IPS DF 4.7 (cell line): ENCODE measurements at regions not wholly inside any gene's neighbourhood (a gene's known extent, or its start where the extent isn't known, plus 50 kb on each side); places are given as distances from the start of the nearest gene placed in this dataset.
"Not testable (repeated sequence)": the region's sequence is repeated elsewhere in the genome, so short reads cannot be mapped to it uniquely, and the experiment has no call there.

ENCODE experiments used
- DNase-seq: peaks from one replicate; pipeline ENCODE4 v3.0.0-alpha.2; 2013; ENCODE audit warnings: low spot score; ENCODE audit errors: extremely low read depth

GRCh38 chr1:222187566-222188332, 360.2 kb downstream of the HHIPL2 start:
- no peak for DNase-seq

- no peak for DNase-seq
Measured at GRCh38 chr1:222182641-222183040, 365.3 kb downstream of the HHIPL2 start.

DNA sequence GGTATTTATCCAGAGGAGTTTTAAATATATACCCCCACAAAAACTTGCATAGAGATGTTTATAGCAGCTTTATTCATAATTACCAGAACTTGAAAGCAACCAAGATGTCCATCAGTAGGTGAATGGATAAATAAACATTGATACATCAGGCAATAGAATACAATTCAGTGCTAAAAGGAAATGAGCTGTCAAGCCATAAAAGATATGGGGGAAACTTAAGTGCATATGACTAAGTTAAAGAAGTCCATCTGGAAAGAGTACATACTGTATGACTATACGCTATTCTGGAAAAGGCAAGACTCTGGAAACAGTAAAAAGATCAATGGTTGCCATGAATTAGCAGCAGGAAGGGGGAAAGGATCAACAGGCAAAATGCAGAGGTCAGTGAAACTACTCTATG, 366.7 kb downstream of the HHIPL2 start:
- DNase-seq = no peak

GRCh38 chr1:222177496-222177895, 370.4 kb downstream of the HHIPL2 start:
- DNase-seq = not testable (repeated sequence)

DNA sequence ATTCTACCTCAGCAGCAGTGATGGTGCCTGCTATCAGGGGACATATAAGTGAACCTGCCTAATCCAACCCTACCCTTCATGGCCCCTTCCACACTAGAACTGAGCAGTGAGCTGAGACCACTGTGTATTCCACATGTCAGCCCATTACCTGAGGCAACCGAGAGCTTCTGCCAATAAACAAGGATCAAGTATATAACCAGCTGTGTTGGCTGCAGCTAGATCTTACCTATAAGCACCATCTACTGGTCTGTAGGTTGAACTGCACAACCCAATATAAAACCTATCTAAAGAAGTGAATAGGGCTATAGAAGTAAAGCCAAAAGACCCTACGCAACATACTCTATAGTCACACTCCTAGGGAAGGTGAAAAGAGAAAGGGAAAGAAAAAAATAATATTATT, 376.9 kb downstream of the HHIPL2 start:
- peak; percentile 22 for DNase-seq

DNA sequence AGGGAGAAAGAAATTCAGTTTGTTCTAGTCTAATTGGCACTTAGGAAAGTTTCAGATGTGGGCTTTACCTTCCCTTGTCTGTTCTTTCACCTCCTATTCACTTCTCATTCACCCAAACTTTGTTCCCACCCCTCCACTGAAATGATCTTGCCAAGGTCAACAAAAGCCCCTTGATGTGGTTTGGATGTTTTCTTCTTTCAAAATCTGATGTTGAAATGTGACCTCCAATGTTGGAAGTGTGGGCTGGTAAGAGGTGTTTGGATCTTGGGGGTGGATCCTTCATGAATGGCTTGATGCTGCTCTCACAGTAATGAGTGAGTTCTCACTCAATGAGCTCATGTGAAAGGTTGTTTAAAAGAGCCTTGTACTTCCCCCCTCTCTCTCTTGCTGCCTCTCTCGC, 379.3 kb downstream of the HHIPL2 start:
- DNase-seq = no peak

- DNase-seq = no peak
Measured at GRCh38 chr1:222167896-222168295, 380.0 kb downstream of the HHIPL2 start.

DNA sequence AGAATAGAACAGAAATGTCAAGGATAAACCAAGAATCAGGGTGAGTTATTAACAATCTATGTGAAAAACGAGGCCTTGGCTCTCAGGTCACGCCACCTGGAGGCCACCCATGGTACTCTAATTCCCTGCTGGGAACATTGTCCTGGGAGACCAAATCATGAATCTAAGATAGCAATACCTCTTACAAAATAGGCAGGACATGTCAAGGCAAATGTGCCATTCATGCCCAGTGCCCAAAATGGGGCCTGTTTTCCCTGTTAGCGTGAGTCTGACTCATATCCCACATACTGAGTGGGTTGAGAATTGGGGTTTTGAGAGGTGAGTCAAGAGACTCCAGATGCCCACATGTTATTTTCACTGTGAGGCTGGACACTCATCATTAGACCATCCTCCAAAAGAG, 380.8 kb downstream of the HHIPL2 start:
- DNase-seq = no peak

GRCh38 chr1:222165629-222166028, 382.3 kb downstream of the HHIPL2 start:
- DNase-seq = no peak

GRCh38 chr1:222163895-222164294, 384.0 kb downstream of the HHIPL2 start:
- no peak for DNase-seq

DNA sequence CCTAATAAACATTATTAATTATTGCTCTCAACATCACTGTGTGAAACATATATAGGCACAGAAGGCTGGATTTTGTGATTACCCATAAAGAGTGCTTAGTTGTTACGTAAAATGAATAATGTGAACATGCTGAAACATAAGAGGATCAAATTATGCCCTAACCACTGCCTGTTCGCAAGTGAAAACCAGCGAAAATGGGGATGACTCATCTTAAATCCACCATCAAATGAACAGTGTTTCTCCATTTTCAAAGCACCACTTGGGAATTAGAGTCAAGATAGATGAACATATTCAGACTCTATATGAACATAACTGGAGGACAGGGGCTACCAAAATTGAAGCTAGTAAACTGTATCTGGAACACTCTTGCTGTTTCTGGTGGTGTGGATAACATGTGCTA, 386.2 kb downstream of the HHIPL2 start:
- DNase-seq = no peak

DNA sequence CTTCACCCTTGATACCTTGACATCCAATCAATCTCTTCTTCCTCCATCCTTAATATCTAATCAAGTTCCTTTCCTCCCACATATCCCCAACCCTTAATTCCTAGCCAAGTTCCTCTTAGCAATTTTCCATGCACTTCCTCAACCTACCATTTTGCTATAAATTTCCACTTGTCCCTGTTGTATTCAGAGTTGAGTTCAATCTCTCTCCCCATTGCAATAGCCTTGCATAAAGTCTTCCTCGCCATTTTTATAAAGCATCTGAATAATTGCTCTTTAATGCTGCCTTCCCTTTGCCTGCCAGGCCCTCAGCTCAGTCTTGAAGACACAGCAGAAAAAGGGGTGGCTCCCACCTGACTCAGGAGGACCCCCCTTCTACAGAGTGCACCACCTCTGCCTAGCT, 390.3 kb downstream of the HHIPL2 start:
- DNase-seq = no peak

- DNase-seq = no peak
Measured at GRCh38 chr1:222140206-222140605, 398.3 kb upstream of the DUSP10 start.

- DNase-seq = no peak
Measured at GRCh38 chr1:222138095-222138494, 396.2 kb upstream of the DUSP10 start.

- DNase-seq = no peak
Measured at GRCh38 chr1:222136869-222137268, 395.0 kb upstream of the DUSP10 start.

DNA sequence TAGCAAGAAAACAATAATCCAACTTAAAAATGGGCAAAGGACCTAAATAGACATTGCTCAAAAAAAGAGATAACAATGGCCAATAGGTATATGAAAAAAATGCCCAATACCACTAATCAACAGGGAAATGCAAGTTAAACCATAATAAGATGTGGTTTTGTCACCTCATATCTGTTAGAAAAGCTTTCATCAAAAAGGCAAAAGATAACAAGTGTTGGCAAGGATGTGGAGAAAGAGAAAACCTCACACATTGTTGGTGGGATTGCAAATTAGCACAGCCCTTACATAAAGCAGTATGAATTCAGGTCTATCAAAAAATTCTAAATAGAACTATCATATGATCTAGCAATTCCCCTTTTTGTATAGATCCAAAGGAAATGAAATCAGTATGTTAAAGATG, 387.2 kb upstream of the DUSP10 start:
- DNase-seq = no peak

- DNase-seq = no peak
Measured at GRCh38 chr1:222127526-222128152, 385.8 kb upstream of the DUSP10 start.

DNA sequence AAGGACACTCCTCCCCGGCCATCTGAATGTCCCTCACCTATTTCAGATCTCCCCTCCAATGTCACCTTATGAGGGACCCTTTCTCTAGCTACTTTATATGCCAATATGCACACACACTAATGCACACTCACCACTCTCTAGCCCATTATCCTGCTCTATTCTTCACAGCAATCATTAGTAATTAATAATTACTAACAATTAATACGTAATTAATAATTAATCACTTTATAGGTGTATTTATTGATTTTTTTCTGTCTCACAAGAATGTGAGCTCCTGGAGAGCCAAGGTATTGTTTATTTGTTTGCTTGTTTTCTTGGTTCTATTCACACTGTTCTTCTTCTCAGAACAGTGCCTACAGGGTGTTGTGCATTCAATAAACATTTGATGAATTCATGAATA, 385.2 kb upstream of the DUSP10 start:
- no peak for DNase-seq

DNA sequence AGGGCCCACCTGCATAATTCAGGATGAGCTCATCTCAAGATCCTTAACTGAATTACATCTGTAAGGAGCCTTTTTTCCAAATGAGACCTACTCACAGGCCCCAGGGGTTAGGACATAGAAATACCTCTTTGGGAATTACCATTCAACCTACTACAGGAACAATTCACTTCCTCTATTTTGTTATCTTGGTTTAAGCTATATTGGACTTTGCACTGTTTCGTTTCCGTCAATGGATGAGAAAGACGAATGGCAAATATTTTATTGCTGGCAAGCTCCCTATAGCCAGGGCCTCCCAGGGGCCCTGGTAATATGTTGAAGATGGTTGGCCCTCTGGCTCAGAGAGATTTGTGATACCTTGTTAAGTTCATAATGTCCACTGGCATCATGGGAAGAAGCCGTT, 384.2 kb upstream of the DUSP10 start:
- DNase-seq = no peak

GRCh38 chr1:222124602-222125001, 382.7 kb upstream of the DUSP10 start:
- peak; percentile 19 for DNase-seq

DNA sequence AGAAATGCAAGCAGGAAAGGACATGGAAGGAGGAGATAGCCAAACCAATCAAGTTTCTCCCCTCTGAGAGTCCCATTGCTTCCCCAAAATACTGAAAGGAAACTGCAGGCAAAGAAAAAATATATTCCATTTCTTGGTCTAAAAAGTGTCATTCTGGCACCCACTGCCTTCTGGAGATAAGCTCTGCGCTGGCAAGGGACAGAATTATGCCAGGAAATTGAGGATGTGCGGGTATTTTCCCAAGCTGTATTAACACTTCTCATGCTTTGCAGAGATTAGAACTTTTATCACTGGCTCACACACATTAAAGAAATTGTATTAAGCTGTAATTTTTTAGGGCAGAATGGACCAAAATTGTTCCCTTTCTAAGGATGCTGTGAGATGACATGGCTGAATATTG, 381.2 kb upstream of the DUSP10 start:
- DNase-seq = no peak

GRCh38 chr1:222117809-222118208, 375.9 kb upstream of the DUSP10 start:
- no peak for DNase-seq

- no peak for DNase-seq
Measured at GRCh38 chr1:222114536-222115156, 372.8 kb upstream of the DUSP10 start.
